Prostate gland (tissue), 2 donors: ENCODE measurements at regions not wholly inside any gene's neighbourhood (a gene's known extent, or its start where the extent isn't known, plus 50 kb on each side); places are given as distances from the start of the nearest gene placed in this dataset.

Experiments
- DNase-seq: peaks from one replicate; pipeline ENCODE4 v3.0.0-alpha.2; 2019; ENCODE audit warnings: low spot score
- H3K27ac ChIP-seq, 2 donors: fragments of 200-600 bp; sonication (generic); 2 replicates each; pipeline ENCODE4 v1.5.1; 2017 to 2019
- H3K27me3 ChIP-seq: fragments of 200-600 bp; sonication (generic); replicated peaks from 2 replicates; pipeline ENCODE4 v1.5.1; 2019; ENCODE audit not compliant: insufficient read depth
- H3K36me3 ChIP-seq, 2 donors: fragments of 200-600 bp; sonication (generic); 1 replicate in 1 of 2; 2 replicates in 1 of 2; pipeline versions ENCODE4 v1.5.1 to v1.8.1; 2017 to 2019
- H3K4me1 ChIP-seq: fragments of 200-600 bp; sonication (generic); replicated peaks from 2 replicates; pipeline ENCODE4 v1.5.1; 2019
- H3K4me3 ChIP-seq, 2 donors: fragments of 200-600 bp; sonication (generic); 2 replicates each; pipeline ENCODE4 v1.5.1; 2017 to 2019
- H3K9me3 ChIP-seq: fragments of 200-600 bp; sonication (generic); 2 replicates; pipeline ENCODE4 v1.5.1; 2017
- POLR2A ChIP-seq: fragments of 450-650 bp; IDR thresholded peaks from one replicate; pipeline ENCODE4 v1.6.1; 2016; ENCODE audit warnings: antibody characterized with exemption, mild to moderate bottlenecking
- POLR2AphosphoS5 ChIP-seq: sonication (generic); formaldehyde crosslinking; IDR thresholded peaks from one replicate; pipeline ENCODE4 v1.6.1; 2017; ENCODE audit warnings: antibody characterized with exemption
- WGBS: methylation state at CpG from one replicate; pipeline ENCODE4 v1.1.5; 2018; 5-methylcytosine and 5-hydroxymethylcytosine counted together
- intact Hi-C: fragments of 100-400 bp; cut with DNase I; formaldehyde crosslinking; loops from one replicate; pipeline ENCODE4 v1.14.2; 2022
- TF ChIP-seq, protein P1 (sequence below), 4 experiments: fragments of 200-600 bp in 2 of 4; fragments of 450-650 bp in 2 of 4; sonication (generic) in 2 of 4; IDR thresholded peaks; 1 replicate in 3 of 4; 2 replicates in 1 of 4; pipeline ENCODE4 v1.5.1; 2016 to 2019; ENCODE audit warnings: antibody characterized with exemption in 4 of 4, mild to moderate bottlenecking in 2 of 4, moderate library complexity in 2 of 4

DNA sequence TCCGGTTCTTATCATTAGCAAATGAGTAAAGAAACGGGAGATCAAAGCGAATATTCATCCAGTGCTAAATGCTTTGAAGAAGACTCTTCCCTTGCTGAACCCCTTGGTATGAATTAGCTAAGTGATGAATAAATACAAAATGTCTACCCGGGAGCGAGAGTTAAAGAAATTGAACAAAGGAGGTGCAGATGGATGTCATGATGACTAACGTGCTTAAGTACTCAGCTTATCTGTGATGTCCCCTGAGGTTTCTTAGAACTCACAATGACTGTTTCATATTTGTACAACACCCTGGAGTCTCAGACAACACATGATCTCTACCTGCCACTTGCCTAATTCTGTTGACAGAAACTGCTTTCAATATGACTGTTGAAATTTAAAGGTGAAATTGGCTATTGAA is 148.5 kb downstream of the TMEM200C start:
- no peak for DNase-seq
- Histone ChIP-seq H3K27ac (no peak overlapping the region), H3K4me1 (no peaks in the 10 kb centered on the region), H3K36me3 (no peaks in the 10 kb centered on the region), H3K9me3 (no peaks in the 10 kb centered on the region), H3K4me3 (no peak overlapping the region), H3K27me3 (no peaks in the 10 kb centered on the region)
- intact Hi-C loops, result no loop called here
- 42% methylated on average over 6 of the region's 6 CpGs for WGBS
- no peak for TF ChIP-seq POLR2AphosphoS5
- TF ChIP-seq, protein P1, sequence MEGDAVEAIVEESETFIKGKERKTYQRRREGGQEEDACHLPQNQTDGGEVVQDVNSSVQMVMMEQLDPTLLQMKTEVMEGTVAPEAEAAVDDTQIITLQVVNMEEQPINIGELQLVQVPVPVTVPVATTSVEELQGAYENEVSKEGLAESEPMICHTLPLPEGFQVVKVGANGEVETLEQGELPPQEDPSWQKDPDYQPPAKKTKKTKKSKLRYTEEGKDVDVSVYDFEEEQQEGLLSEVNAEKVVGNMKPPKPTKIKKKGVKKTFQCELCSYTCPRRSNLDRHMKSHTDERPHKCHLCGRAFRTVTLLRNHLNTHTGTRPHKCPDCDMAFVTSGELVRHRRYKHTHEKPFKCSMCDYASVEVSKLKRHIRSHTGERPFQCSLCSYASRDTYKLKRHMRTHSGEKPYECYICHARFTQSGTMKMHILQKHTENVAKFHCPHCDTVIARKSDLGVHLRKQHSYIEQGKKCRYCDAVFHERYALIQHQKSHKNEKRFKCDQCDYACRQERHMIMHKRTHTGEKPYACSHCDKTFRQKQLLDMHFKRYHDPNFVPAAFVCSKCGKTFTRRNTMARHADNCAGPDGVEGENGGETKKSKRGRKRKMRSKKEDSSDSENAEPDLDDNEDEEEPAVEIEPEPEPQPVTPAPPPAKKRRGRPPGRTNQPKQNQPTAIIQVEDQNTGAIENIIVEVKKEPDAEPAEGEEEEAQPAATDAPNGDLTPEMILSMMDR (IDR thresholded peaks at IDR 0.05), result no peak
- no peak for TF ChIP-seq POLR2A

DNA sequence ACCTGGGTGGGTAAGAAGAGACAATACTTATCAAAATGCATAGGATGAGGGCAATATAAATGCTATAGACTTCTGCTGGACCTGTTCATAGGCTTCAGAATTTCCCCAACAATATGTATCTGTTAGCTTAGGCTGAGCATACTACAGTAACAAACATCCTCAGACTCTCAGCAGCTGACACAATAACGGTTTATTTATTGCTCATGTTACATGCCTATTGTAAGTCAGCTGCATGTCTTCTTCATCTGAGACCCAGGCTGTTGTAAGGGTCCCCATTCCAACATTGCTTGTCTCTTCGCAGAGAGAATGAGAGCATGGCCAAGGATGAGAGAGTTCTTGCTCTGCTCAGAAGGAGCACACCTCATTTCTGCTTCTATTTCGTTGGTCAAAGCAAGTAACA is 150.7 kb downstream of the TMEM200C start:
- H3K4me3 ChIP-seq, result no peak overlapping the region
- H3K27me3 ChIP-seq, result no peaks in the 10 kb centered on the region
- H3K27ac ChIP-seq, result no peak overlapping the region
- no peak for DNase-seq
- H3K9me3 ChIP-seq, result no peaks in the 10 kb centered on the region
- intact Hi-C loops, result no loop called here
- WGBS, result 76% methylated on average over 3 of the region's 3 CpGs
- TF ChIP-seq, protein P1 (IDR thresholded peaks at IDR 0.05), result no peak
- no peak for TF ChIP-seq POLR2A
- no peak for TF ChIP-seq POLR2AphosphoS5
- H3K4me1 ChIP-seq, result no peaks in the 10 kb centered on the region
- H3K36me3 ChIP-seq, result no peaks in the 10 kb centered on the region

DNA sequence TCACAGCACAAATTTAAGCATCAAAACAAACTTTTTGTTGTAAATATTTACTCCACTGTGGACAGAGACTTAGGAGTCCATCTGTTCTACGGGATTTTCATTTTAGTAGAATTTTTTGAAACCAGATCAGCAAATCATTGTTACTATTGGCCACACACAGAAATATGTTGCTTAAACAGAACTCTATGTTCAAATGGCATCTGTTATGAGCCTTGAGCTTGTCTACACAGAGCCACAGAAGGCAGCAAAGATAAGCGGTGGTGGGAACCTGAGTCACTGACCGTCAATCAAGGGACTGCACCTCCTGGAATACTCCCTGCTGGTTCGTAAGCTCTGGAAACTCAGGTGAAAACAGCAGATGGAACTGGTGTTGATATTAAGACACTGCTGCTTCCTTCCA is 156.8 kb downstream of the TMEM200C start:
- TF ChIP-seq POLR2A (no peak), POLR2AphosphoS5 (no peak)
- TF ChIP-seq, protein P1 (IDR thresholded peaks at IDR 0.05), result no peak
- no peak overlapping the region for H3K27ac ChIP-seq
- intact Hi-C loops, result no loop called here
- H3K4me3 ChIP-seq, result no peak overlapping the region
- no peaks in the 10 kb centered on the region for H3K9me3 ChIP-seq
- no peaks in the 10 kb centered on the region for H3K4me1 ChIP-seq
- DNase-seq, result no peak
- no peaks in the 10 kb centered on the region for H3K36me3 ChIP-seq
- WGBS, result 63% methylated on average over 4 of the region's 4 CpGs
- no peaks in the 10 kb centered on the region for H3K27me3 ChIP-seq

DNA sequence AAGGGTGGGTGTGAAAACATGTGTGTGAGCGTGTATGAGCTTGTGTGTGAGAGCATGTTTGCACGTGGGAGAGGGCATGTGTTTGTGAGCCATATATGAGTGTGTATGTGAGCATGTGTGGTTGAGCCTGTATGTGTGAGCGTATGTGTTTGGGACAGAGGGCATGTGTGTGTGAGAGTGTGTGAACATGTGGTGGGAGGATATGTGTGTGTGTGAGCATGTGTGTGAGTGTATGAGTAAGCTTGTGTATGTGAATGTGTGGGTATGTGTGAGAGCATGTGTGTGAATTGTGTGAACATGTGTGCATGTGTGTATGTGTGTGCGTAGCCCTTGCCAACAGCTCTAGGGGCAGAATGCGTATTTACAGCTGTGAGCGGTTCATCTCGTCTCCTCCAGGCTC is 163.0 kb downstream of the TMEM200C start:
- Histone ChIP-seq H3K27me3 (no peaks in the 10 kb centered on the region), H3K9me3 (no peaks in the 10 kb centered on the region), H3K4me3 (no peak overlapping the region), H3K27ac (no peak overlapping the region), H3K4me1 (no peaks in the 10 kb centered on the region), H3K36me3 (no peaks in the 10 kb centered on the region)
- no peak for DNase-seq
- TF ChIP-seq, protein P1 (IDR thresholded peaks at IDR 0.05), result no peak
- TF ChIP-seq POLR2A (no peak), POLR2AphosphoS5 (no peak)
- intact Hi-C loops, result no loop called here
- WGBS, result 88% methylated on average over 7 of the region's 7 CpGs

DNA sequence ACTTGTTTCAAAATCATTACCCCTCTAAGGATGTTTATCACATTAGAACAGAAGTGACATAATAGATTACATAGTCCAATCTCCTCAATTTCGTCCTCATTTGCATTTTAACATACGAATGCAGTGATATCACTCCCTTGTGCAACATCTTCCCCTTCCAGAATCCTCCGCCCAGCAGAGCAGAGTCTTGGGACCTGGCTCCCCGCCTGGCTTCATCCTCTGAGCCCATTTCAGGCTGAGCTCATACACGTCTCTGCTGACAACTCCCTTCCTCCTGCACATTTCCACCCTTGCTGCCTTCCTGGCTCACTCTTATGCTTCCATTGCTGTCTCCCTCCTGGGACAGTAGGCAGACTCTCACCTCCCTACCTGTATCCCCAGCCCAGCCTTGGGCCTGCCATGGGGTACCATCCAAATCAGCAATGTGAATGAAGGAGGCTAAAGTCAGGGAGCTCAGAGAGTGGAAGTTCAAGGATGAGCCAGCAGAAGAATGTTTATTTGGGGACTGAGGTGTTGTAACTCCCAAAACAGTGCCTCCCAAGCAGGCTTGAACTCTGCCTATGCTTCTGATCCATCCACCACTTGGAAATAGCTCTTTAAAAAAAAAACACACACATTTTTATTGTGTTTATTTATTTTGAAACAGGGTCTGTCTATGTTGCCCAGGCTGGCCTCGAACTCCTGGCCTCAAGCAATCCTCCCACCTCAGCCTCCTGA is 165.2 kb downstream of the TMEM200C start:
- DNase-seq, result no peak
- TF ChIP-seq, protein P1 (IDR thresholded peaks at IDR 0.05), result no peak
- TF ChIP-seq POLR2A (no peak), POLR2AphosphoS5 (no peak)
- Histone ChIP-seq H3K36me3 (no peaks in the 10 kb centered on the region), H3K4me3 (no peak overlapping the region), H3K4me1 (no peaks in the 10 kb centered on the region), H3K9me3 (no peaks in the 10 kb centered on the region), H3K27me3 (no peaks in the 10 kb centered on the region), H3K27ac (no peak overlapping the region)
- WGBS, result 76% methylated on average over 6 of the region's 6 CpGs
- intact Hi-C loops, result no loop called here
